ENCODE measurements at regions not wholly inside any gene's neighbourhood (a gene's known extent, or its start where the extent isn't known, plus 50 kb on each side); places are given as distances from the start of the nearest gene placed in this dataset.

GRCh38 chr2:145851730-145852129 is 1331.8 kb upstream of the ZEB2 start:
- DNase-seq (ENCODE audit: low spot score): no peak

DNA sequence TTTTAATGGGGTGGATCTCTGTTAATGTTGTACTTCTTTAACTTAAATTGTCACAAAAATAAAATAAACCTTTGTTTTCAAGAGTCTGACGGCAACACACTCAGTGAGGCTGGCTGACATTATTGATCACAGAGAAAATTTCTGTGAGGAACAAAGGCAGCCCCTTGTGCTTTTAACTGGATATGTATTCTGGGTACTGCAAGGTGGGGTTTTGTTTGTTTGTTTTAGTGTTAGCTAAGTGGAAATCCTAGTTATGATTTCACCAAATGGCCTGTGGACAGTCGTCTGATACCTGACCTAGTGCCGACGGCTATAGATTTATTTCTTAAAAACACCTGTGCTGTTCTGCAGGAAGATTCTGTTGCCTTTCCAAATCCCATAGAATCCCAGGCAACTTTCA is 1329.5 kb upstream of the ZEB2 start:
- no peak for DNase-seq (ENCODE audit: low spot score)
- CTCF ChIA-PET: no interaction called here
- TF ChIP-seq CTCF (conservative IDR thresholded peaks at IDR 0.05; ENCODE audit: low read depth): no peak
- H3K27ac ChIP-seq: no peak overlapping the region
- POLR2A ChIA-PET (ENCODE audit: low non-redundant PET): no interaction called here

More at GRCh38 chr2:145851730-145852129, 1331.8 kb upstream of the ZEB2 start:
- POLR2A ChIA-PET (ENCODE audit: low non-redundant PET): no interaction called here
- CTCF ChIA-PET: no interaction called here
- no peak overlapping the region for H3K27ac ChIP-seq
- no peak for TF ChIP-seq CTCF (conservative IDR thresholded peaks at IDR 0.05; ENCODE audit: low read depth)

- DNase-seq (ENCODE audit: low spot score): no peak
- CTCF ChIA-PET: interaction anchor here (0.6 kb wide), 1 partner anchor 455 kb away, joined by 3 read pairs; no protein-coding TSS in a partner anchor
- no peak for TF ChIP-seq CTCF (conservative IDR thresholded peaks at IDR 0.05; ENCODE audit: low read depth)
- H3K27ac ChIP-seq: no peak overlapping the region
- POLR2A ChIA-PET (ENCODE audit: low non-redundant PET): no interaction called here
Measured at GRCh38 chr2:145846982-145847381, 1327.1 kb upstream of the ZEB2 start.

DNA sequence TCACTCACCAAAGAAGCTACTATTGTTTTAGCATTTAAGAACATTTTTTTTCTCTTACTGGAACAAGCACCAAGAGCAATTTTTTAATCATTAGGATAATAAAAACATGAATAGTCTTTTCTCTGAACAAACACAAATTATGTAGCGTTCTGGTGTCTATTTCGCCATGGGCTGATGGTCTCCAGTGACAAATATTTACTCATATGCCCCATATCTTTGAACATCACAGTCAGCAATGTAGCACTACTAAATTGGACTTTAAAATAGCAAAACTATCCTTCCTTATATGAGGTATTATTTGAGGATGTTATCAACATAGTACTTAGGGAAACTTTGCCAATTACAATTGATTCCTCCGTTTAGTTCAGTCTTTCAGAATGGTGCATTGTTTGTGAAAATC is 1326.0 kb upstream of the ZEB2 start:
- ChIA-PET POLR2A (ENCODE audit: low non-redundant PET) (no interaction called here), CTCF (no interaction called here)

DNA sequence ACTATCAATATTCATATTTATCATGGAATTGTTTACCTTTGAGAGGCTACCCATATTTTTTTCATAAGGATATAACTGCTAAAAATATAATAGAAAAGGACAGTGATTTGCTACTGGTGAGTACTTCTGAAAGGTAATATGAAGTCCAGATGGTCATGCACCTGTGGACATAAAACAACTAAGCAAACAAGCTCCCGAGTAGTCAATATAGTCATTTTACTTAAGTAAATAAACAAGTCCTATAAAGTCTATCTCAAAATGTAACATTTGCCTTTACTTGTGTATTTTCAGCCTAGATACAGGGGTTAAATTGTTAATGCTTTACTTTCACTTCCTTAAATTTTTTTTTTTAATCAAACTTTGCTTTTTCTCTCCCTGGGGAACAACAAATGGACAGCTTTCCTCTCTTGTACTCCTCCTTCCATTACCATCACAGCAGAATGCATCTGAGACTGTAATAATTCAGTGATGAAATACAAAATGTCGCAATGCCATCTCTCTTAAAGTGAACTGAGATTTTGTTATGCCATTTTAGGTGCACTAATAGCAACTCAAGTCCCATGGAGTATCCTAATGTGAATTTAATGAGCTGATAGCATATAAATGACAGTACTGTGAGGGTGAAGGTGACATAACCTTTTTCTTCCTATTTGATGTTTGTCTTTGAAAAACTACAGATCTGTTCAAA is 1325.4 kb upstream of the ZEB2 start:
- H3K27ac ChIP-seq: no peak overlapping the region
- DNase-seq (ENCODE audit: low spot score): no peak
- ChIA-PET POLR2A (ENCODE audit: low non-redundant PET) (no interaction called here), CTCF (no interaction called here)
- no peak for TF ChIP-seq CTCF (conservative IDR thresholded peaks at IDR 0.05; ENCODE audit: low read depth)

More for the DNA sequence above, 1326.0 kb upstream of the ZEB2 start:
- DNase-seq (ENCODE audit: low spot score): no peak
- H3K27ac ChIP-seq: no peak overlapping the region
- TF ChIP-seq CTCF (conservative IDR thresholded peaks at IDR 0.05; ENCODE audit: low read depth): no peak

- H3K27ac ChIP-seq: no peak overlapping the region
- ChIA-PET CTCF (no interaction called here), POLR2A (ENCODE audit: low non-redundant PET) (no interaction called here)
- no peak for TF ChIP-seq CTCF (conservative IDR thresholded peaks at IDR 0.05; ENCODE audit: low read depth)
- no peak for DNase-seq (ENCODE audit: low spot score)
Measured at GRCh38 chr2:145841973-145842372, 1322.1 kb upstream of the ZEB2 start.
